ENCODE measurements at regions not wholly inside any gene's neighbourhood (a gene's known extent, or its start where the extent isn't known, plus 50 kb on each side); places are given as distances from the start of the nearest gene placed in this dataset.

- no peak for TF ChIP-seq CTCF (IDR thresholded peaks at IDR 0.05; ENCODE audit: low read length, missing control alignments)
- no peak for DNase-seq (ENCODE audit: low read depth)
- H3K4me3 ChIP-seq (replicated peaks; ENCODE audit: low read depth, low read length): no peak overlapping the region
These were observed 64.3 kb downstream of the NIBAN1 start for GRCh38 chr1:184910005-184910404.

GRCh38 chr1:184909019-184909418 lies 65.3 kb downstream of the NIBAN1 start:
- no peak overlapping the region for H3K4me3 ChIP-seq (replicated peaks; ENCODE audit: low read depth, low read length)
- no peak for DNase-seq (ENCODE audit: low read depth)
- TF ChIP-seq CTCF (IDR thresholded peaks at IDR 0.05; ENCODE audit: low read length, missing control alignments): no peak

- H3K4me3 ChIP-seq (replicated peaks; ENCODE audit: low read depth, low read length): no peak overlapping the region
- no peak for TF ChIP-seq CTCF (IDR thresholded peaks at IDR 0.05; ENCODE audit: low read length, missing control alignments)
- DNase-seq (ENCODE audit: low read depth): no peak
These were observed 65.8 kb downstream of the NIBAN1 start for GRCh38 chr1:184908506-184908905.

- TF ChIP-seq CTCF (IDR thresholded peaks at IDR 0.05; ENCODE audit: low read length, missing control alignments): no peak
- no peak overlapping the region for H3K4me3 ChIP-seq (replicated peaks; ENCODE audit: low read depth, low read length)
- DNase-seq (ENCODE audit: low read depth): no peak
These were observed 66.8 kb downstream of the NIBAN1 start for GRCh38 chr1:184907500-184907899.

- no peak overlapping the region for H3K4me3 ChIP-seq (replicated peaks; ENCODE audit: low read depth, low read length)
- no peak for TF ChIP-seq CTCF (IDR thresholded peaks at IDR 0.05; ENCODE audit: low read length, missing control alignments)
- DNase-seq (ENCODE audit: low read depth): peak; percentile 38
These were observed 67.5 kb downstream of the NIBAN1 start for GRCh38 chr1:184906761-184907160.

GRCh38 chr1:184905601-184906322 lies 68.5 kb downstream of the NIBAN1 start:
- TF ChIP-seq CTCF (IDR thresholded peaks at IDR 0.05; ENCODE audit: low read length, missing control alignments): no peak
- peak; percentile 40 for DNase-seq (ENCODE audit: low read depth)
- H3K4me3 ChIP-seq (replicated peaks; ENCODE audit: low read depth, low read length): no peak overlapping the region

GRCh38 chr1:184903111-184903692 lies 71.1 kb downstream of the NIBAN1 start:
- DNase-seq (ENCODE audit: low read depth): no peak
- TF ChIP-seq CTCF (IDR thresholded peaks at IDR 0.05; ENCODE audit: low read length, missing control alignments): no peak
- H3K4me3 ChIP-seq (replicated peaks; ENCODE audit: low read depth, low read length): no peak overlapping the region

Data from fibroblast of pulmonary artery (primary cell).